ENCODE measurements at regions not wholly inside any gene's neighbourhood (a gene's known extent, or its start where the extent isn't known, plus 50 kb on each side); places are given as distances from the start of the nearest gene placed in this dataset.

DNA sequence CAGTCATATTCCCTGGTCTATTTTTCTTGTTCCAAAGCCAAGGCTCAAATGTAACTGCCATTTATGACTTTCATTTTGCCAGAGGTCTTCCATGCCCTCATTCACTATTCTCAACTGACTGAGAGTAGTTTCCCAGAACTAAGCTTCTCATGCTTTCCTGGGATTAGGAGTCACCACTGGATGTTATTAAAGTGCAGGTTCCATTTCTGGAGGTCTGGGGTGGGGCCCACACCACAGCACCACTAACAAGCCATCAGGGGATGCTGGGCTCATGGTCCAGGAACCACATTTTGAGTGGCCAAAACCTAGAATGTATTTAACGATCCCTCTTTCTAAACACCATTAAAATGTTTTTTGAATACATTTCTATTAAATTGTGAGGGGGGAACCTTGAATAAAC, 677.6 kb downstream of the SEMA5A start:
- TF ChIP-seq POLR2A (IDR thresholded peaks at IDR 0.05; ENCODE audit: extremely low read depth, insufficient read length) (no peak), MYC (IDR thresholded peaks at IDR 0.05; ENCODE audit: low read depth, low read length) (no peak)
- TF ChIP-seq, protein P1, sequence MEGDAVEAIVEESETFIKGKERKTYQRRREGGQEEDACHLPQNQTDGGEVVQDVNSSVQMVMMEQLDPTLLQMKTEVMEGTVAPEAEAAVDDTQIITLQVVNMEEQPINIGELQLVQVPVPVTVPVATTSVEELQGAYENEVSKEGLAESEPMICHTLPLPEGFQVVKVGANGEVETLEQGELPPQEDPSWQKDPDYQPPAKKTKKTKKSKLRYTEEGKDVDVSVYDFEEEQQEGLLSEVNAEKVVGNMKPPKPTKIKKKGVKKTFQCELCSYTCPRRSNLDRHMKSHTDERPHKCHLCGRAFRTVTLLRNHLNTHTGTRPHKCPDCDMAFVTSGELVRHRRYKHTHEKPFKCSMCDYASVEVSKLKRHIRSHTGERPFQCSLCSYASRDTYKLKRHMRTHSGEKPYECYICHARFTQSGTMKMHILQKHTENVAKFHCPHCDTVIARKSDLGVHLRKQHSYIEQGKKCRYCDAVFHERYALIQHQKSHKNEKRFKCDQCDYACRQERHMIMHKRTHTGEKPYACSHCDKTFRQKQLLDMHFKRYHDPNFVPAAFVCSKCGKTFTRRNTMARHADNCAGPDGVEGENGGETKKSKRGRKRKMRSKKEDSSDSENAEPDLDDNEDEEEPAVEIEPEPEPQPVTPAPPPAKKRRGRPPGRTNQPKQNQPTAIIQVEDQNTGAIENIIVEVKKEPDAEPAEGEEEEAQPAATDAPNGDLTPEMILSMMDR (IDR thresholded peaks at IDR 0.05; ENCODE audit: low read depth, low read length): no peak
- TF ChIP-seq, protein P2, sequence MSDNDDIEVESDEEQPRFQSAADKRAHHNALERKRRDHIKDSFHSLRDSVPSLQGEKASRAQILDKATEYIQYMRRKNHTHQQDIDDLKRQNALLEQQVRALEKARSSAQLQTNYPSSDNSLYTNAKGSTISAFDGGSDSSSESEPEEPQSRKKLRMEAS (IDR thresholded peaks at IDR 0.05; ENCODE audit: low read depth, low read length): no peak
- no peak overlapping the region for H3K4me3 ChIP-seq (ENCODE audit: low read depth, low read length)
- DNase-seq (ENCODE audit: low read depth): no peak

DNA sequence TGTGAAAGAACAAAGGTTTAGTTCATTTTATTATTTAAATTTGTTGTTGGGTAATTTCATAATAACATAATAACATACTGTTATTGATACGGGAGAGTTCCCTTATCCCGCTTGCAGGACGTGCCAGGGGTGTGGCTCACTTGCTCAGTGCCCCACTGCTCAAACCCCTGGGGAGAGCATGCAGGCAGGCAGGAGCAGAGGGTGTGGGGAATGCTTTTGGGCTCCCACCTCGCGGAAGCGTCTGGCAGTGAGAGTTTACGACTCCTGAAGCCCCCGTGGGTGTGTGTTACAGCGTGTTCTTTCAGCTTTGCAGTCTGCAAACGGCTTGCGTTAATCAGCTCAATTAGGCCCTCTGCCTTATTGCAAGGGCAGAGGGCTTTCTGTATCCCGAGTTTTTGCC, 675.9 kb downstream of the SEMA5A start:
- DNase-seq (ENCODE audit: low read depth): no peak
- TF ChIP-seq POLR2A (IDR thresholded peaks at IDR 0.05; ENCODE audit: extremely low read depth, insufficient read length): no peak
- TF ChIP-seq, protein P1 (IDR thresholded peaks at IDR 0.05; ENCODE audit: low read depth, low read length): no peak
- TF ChIP-seq, protein P2 (IDR thresholded peaks at IDR 0.05; ENCODE audit: low read depth, low read length): no peak
- TF ChIP-seq MYC (IDR thresholded peaks at IDR 0.05; ENCODE audit: low read depth, low read length): no peak
- no peak overlapping the region for H3K4me3 ChIP-seq (ENCODE audit: low read depth, low read length)

- TF ChIP-seq MYC (IDR thresholded peaks at IDR 0.05; ENCODE audit: low read depth, low read length) (no peak), POLR2A (IDR thresholded peaks at IDR 0.05; ENCODE audit: extremely low read depth, insufficient read length) (no peak)
- TF ChIP-seq, protein P1 (IDR thresholded peaks at IDR 0.05; ENCODE audit: low read depth, low read length): no peak
- TF ChIP-seq, protein P2 (IDR thresholded peaks at IDR 0.05; ENCODE audit: low read depth, low read length): no peak
- H3K4me3 ChIP-seq (ENCODE audit: low read depth, low read length): no peak overlapping the region
- DNase-seq (ENCODE audit: low read depth): no peak
Measured at GRCh38 chr5:8870349-8870958, 675.4 kb downstream of the SEMA5A start.

DNA sequence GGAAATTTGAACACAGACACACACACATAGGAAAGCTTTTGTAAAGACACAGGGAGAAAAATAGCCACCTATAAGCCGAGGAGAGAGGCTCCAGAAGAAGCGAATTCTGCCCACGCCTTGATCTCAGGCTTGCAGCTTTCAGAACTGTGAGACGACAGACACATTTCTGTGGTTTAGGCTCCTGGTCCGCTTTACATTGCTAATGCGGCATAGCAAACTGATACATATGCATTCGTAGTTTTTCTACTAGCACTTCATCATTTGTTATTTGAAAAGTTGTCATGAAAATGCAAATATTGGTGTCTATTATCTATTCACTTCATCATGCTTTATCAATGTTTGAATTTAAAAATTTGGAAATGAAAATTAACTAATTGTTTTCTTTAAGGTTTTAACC, 674.9 kb downstream of the SEMA5A start:
- TF ChIP-seq, protein P1 (IDR thresholded peaks at IDR 0.05; ENCODE audit: low read depth, low read length): no peak
- TF ChIP-seq MYC (IDR thresholded peaks at IDR 0.05; ENCODE audit: low read depth, low read length) (no peak), POLR2A (IDR thresholded peaks at IDR 0.05; ENCODE audit: extremely low read depth, insufficient read length) (no peak)
- TF ChIP-seq, protein P2 (IDR thresholded peaks at IDR 0.05; ENCODE audit: low read depth, low read length): no peak
- no peak for DNase-seq (ENCODE audit: low read depth)
- H3K4me3 ChIP-seq (ENCODE audit: low read depth, low read length): no peak overlapping the region

DNA sequence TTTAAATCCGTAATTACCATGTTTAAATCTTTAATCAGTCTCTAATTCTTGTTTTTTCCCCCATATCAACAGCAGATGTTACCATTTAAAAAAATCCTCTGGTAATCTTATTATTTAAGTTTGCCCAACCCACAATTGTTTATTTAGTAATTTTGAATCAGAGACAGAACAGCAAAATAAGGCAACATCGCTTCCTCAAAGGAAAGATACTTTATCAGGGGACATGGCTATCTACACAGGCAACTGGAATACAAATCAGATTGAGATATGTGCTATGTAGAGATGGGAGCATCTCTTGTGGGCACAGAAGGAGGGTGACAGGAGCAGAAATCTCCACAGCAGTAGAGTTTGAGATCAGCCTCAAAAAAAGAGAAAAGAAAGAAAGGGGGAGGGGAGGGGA, 674.4 kb downstream of the SEMA5A start:
- DNase-seq (ENCODE audit: low read depth): no peak
- TF ChIP-seq, protein P2 (IDR thresholded peaks at IDR 0.05; ENCODE audit: low read depth, low read length): no peak
- TF ChIP-seq MYC (IDR thresholded peaks at IDR 0.05; ENCODE audit: low read depth, low read length) (no peak), POLR2A (IDR thresholded peaks at IDR 0.05; ENCODE audit: extremely low read depth, insufficient read length) (no peak)
- TF ChIP-seq, protein P1 (IDR thresholded peaks at IDR 0.05; ENCODE audit: low read depth, low read length): no peak
- no peak overlapping the region for H3K4me3 ChIP-seq (ENCODE audit: low read depth, low read length)
